Lung (tissue), 11 donors: ENCODE measurements at regions not wholly inside any gene's neighbourhood (a gene's known extent, or its start where the extent isn't known, plus 50 kb on each side); places are given as distances from the start of the nearest gene placed in this dataset.

Experiments
- ATAC-seq: fragments of 200-7000 bp; cut with Tn5 transposase; one replicate; pipeline ENCODE4 v1.9.1; 2020; ENCODE audit warnings: moderate number of reproducible peaks; ENCODE audit not compliant: insufficient read depth, low FRiP score
- DNase-seq, 3 donors: peaks; one replicate each; pipeline ENCODE4 v3.0.0-alpha.2; 2013 to 2017
- H3K27ac ChIP-seq, 2 donors: one replicate each; pipeline ENCODE4 v1.5.1; 2013; ENCODE audit warnings: mild to moderate bottlenecking in 2 of 2, moderate library complexity in 2 of 2, control low read depth in 1 of 2, inconsistent platforms in 1 of 2, low read depth in 1 of 2, low read length in 1 of 2
- H3K27me3 ChIP-seq, 3 donors: one replicate each; pipeline ENCODE4 v1.5.1; 2013; ENCODE audit warnings: low read length in 2 of 3; ENCODE audit not compliant: control insufficient read depth in 3 of 3, insufficient read depth in 3 of 3
- H3K36me3 ChIP-seq, 4 donors: one replicate each; pipeline ENCODE4 v1.5.1; 2013; ENCODE audit warnings: low read length in 4 of 4, mild to moderate bottlenecking in 1 of 4, moderate library complexity in 1 of 4; ENCODE audit not compliant: control insufficient read depth in 4 of 4, insufficient read depth in 4 of 4
- H3K4me1 ChIP-seq, 5 donors: one replicate each; pipeline ENCODE4 v1.5.1; 2013; ENCODE audit warnings: low read length in 5 of 5, mild to moderate bottlenecking in 2 of 5, moderate library complexity in 1 of 5; ENCODE audit not compliant: control insufficient read depth in 5 of 5, insufficient read depth in 5 of 5
- H3K4me3 ChIP-seq: one replicate; pipeline ENCODE4 v1.5.1; 2013; ENCODE audit warnings: mild to moderate bottlenecking, control low read depth, moderate library complexity
- H3K9ac ChIP-seq, 2 donors: one replicate each; pipeline ENCODE4 v1.5.1; 2013; ENCODE audit warnings: low read length in 2 of 2, control low read depth in 1 of 2; ENCODE audit not compliant: insufficient read depth in 1 of 2
- H3K9me3 ChIP-seq, 4 donors: one replicate each; pipeline ENCODE4 v1.5.1; 2013; ENCODE audit warnings: low read length in 3 of 4, mild to moderate bottlenecking in 1 of 4, moderate library complexity in 1 of 4; ENCODE audit not compliant: control insufficient read depth in 4 of 4, insufficient read depth in 3 of 4
- CTCF ChIP-seq: IDR thresholded peaks from 2 replicates; pipeline ENCODE4 v1.5.1; 2012; ENCODE audit warnings: mild to moderate bottlenecking; ENCODE audit errors: control extremely low read depth, extremely low read depth
- WGBS, 2 donors: extraction: QIAGEN DNeasy Blood & Tissue Kit; methylation state at CpG; one replicate each; pipeline ENCODE4 v1.1.7; 2013; 5-methylcytosine and 5-hydroxymethylcytosine counted together
- donor health status: control.
- donor health status: control.
- donor health status: Bipolar disorder and iron deficiency.
- donor health status: healthy.
- donor health status: DM: yes; HTN: yes; CAD: no.

- H3K4me1 ChIP-seq: no peaks in the 10 kb centered on the region
- WGBS, 2 donors: 80% methylated on average over 11 of the region's 11 CpGs
- peaks cover 0 to 4% (median 0%) of the 10 kb centered on the region in 4 donors for H3K9me3 ChIP-seq
- no peaks in the 10 kb centered on the region for H3K36me3 ChIP-seq
- TF ChIP-seq CTCF: no peak
- no peak for ATAC-seq
- H3K27me3 ChIP-seq: peaks cover 0 to 2% (median 0%) of the 10 kb centered on the region in 3 donors
- H3K4me3 ChIP-seq: no peak overlapping the region
- no peak overlapping the region for H3K9ac ChIP-seq
- no peak for DNase-seq
- no peak overlapping the region for H3K27ac ChIP-seq
Observed at GRCh38 chr6:169097381-169097959, 156.2 kb downstream of the THBS2 start.

GRCh38 chr6:169096388-169096787 lies 157.3 kb downstream of the THBS2 start:
- no peak overlapping the region for H3K4me3 ChIP-seq
- no peak for TF ChIP-seq CTCF
- H3K27ac ChIP-seq: no peak overlapping the region
- H3K9me3 ChIP-seq: peaks cover 0 to 4% (median 0%) of the 10 kb centered on the region in 4 donors
- no peaks in the 10 kb centered on the region for H3K36me3 ChIP-seq
- DNase-seq: no peak
- WGBS, 2 donors: 77 to 89% methylated on average over 5 of the region's 5 CpGs
- H3K27me3 ChIP-seq: peaks cover 0 to 2% (median 0%) of the 10 kb centered on the region in 3 donors
- no peak for ATAC-seq
- no peak overlapping the region for H3K9ac ChIP-seq
- peaks cover 0 to 5% (median 0%) of the 10 kb centered on the region in 5 donors for H3K4me1 ChIP-seq

- H3K27ac ChIP-seq: no peak overlapping the region
- H3K36me3 ChIP-seq: no peaks in the 10 kb centered on the region
- no peak for TF ChIP-seq CTCF
- no peak overlapping the region for H3K9ac ChIP-seq
- 85% methylated on average over 12 of the region's 12 CpGs for WGBS, 2 donors
- peaks cover 0 to 10% (median 4%) of the 10 kb centered on the region in 4 donors for H3K9me3 ChIP-seq
- peaks cover 0 to 2% (median 0%) of the 10 kb centered on the region in 3 donors for H3K27me3 ChIP-seq
- peaks cover 0 to 5% (median 0%) of the 10 kb centered on the region in 5 donors for H3K4me1 ChIP-seq
- DNase-seq (no peak), ATAC-seq (no peak)
- H3K4me3 ChIP-seq: no peak overlapping the region
Observed at GRCh38 chr6:169095153-169095552, 158.5 kb downstream of the THBS2 start.

- ATAC-seq: no peak
- no peak for DNase-seq
- Histone ChIP-seq H3K27ac (no peak overlapping the region), H3K4me1 (peaks cover 0 to 5% (median 0%) of the 10 kb centered on the region in 5 donors), H3K9me3 (peaks cover 0 to 10% (median 4%) of the 10 kb centered on the region in 4 donors), H3K9ac (no peak overlapping the region), H3K36me3 (no peaks in the 10 kb centered on the region), H3K4me3 (no peak overlapping the region), H3K27me3 (peaks cover 0 to under 1% (median 0%) of the 10 kb centered on the region in 3 donors)
- TF ChIP-seq CTCF: no peak
- WGBS, 2 donors: 89 to 91% methylated on average over 7 of the region's 7 CpGs
Observed at GRCh38 chr6:169094552-169094950, 159.1 kb downstream of the THBS2 start.
